SK-N-SH treated with all-trans-retinoic acid at 6 μM for 48 hours (cell line): ENCODE measurements at regions not wholly inside any gene's neighbourhood (a gene's known extent, or its start where the extent isn't known, plus 50 kb on each side); places are given as distances from the start of the nearest gene placed in this dataset.

Experiments
- TOX ChIP-seq: fragments of 250-450 bp; sonication (Bioruptor Pico); IDR thresholded peaks from 2 replicates; pipeline ENCODE4 v1.8.0; 2021; ENCODE audit warnings: mild to moderate bottlenecking, moderate library complexity, borderline replicate concordance
- ZFP30 ChIP-seq: fragments of 450-650 bp; formaldehyde crosslinking; IDR thresholded peaks from 2 replicates; pipeline ENCODE4 v1.5.0; 2022; ENCODE audit warnings: mild to moderate bottlenecking, moderate library complexity
- ZNF565 ChIP-seq: fragments of 450-650 bp; formaldehyde crosslinking; conservative IDR thresholded peaks from 2 replicates; pipeline ENCODE4 v1.5.0; 2020; ENCODE audit warnings: low read depth, mild to moderate bottlenecking, moderate library complexity
- ZNF8 ChIP-seq: fragments of 450-650 bp; formaldehyde crosslinking; IDR thresholded peaks from 2 replicates; pipeline ENCODE4 v1.5.0; 2020; ENCODE audit warnings: mild to moderate bottlenecking, moderate library complexity
- TF ChIP-seq, protein P1 (sequence below): fragments of 250-450 bp; sonication (Bioruptor Pico); IDR thresholded peaks from 2 replicates; pipeline ENCODE4 v1.5.0; 2020; ENCODE audit warnings: mild to moderate bottlenecking, moderate library complexity

DNA sequence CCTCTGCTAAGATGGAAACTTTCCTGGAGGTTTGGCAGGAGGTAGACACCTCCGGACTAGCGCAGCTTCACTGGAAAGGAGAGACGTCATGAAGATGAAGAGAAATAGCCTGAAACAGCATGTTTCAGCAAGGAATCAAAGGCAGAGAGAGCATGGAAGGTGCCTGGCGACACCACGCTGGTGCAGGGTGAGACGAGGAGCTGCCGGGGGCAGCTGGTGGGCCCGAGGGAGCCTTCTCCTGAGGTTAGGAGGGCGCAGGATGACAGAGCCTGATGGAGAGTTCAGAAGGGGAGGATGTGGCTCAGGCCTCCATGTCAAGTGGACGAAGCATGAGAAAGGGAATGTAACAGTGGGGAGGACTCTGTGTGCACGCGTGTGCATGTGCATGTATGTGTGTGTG, 113.6 kb downstream of the TPRA1 start:
- no peak for TF ChIP-seq ZNF8 (CRISPR knock-in tag)
- TF ChIP-seq TOX (CRISPR knock-in tag) = no peak
- TF ChIP-seq ZFP30 (CRISPR knock-in tag) = no peak
- TF ChIP-seq, protein P1, sequence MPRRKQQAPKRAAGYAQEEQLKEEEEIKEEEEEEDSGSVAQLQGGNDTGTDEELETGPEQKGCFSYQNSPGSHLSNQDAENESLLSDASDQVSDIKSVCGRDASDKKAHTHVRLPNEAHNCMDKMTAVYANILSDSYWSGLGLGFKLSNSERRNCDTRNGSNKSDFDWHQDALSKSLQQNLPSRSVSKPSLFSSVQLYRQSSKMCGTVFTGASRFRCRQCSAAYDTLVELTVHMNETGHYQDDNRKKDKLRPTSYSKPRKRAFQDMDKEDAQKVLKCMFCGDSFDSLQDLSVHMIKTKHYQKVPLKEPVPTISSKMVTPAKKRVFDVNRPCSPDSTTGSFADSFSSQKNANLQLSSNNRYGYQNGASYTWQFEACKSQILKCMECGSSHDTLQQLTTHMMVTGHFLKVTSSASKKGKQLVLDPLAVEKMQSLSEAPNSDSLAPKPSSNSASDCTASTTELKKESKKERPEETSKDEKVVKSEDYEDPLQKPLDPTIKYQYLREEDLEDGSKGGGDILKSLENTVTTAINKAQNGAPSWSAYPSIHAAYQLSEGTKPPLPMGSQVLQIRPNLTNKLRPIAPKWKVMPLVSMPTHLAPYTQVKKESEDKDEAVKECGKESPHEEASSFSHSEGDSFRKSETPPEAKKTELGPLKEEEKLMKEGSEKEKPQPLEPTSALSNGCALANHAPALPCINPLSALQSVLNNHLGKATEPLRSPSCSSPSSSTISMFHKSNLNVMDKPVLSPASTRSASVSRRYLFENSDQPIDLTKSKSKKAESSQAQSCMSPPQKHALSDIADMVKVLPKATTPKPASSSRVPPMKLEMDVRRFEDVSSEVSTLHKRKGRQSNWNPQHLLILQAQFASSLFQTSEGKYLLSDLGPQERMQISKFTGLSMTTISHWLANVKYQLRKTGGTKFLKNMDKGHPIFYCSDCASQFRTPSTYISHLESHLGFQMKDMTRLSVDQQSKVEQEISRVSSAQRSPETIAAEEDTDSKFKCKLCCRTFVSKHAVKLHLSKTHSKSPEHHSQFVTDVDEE (CRISPR knock-in tag) = no peak
- TF ChIP-seq ZNF565 (CRISPR knock-in tag) = no peak
